ENCODE measurements at regions not wholly inside any gene's neighbourhood (a gene's known extent, or its start where the extent isn't known, plus 50 kb on each side); places are given as distances from the start of the nearest gene placed in this dataset.

- Histone ChIP-seq H3K36me3 (ENCODE audit: insufficient read depth, low read length) (no peaks in the 10 kb centered on the region), H3K27ac (ENCODE audit: low read length) (no peak overlapping the region), H4K20me1 (ENCODE audit: insufficient read depth) (no peaks in the 10 kb centered on the region), H3K4me3 (ENCODE audit: low read length) (no peak overlapping the region), H3F3A (ENCODE audit: insufficient read depth, low read length, poor library complexity, severe bottlenecking) (no peaks in the 10 kb centered on the region), H3K9me3 (ENCODE audit: low read length) (no peaks in the 10 kb centered on the region), H3K27me3 (ENCODE audit: insufficient read depth, low read depth, low read length) (no peaks in the 10 kb centered on the region), H2AFZ (ENCODE audit: low read depth, low read length) (no peak overlapping the region), H3K9me2 (ENCODE audit: insufficient read depth, low read length) (no peaks in the 10 kb centered on the region), H3K4me2 (ENCODE audit: low read length) (no peak overlapping the region), H3K79me2 (replicated peaks; ENCODE audit: insufficient read depth, low read length) (no peaks in the 10 kb centered on the region), H3K9ac (ENCODE audit: low read length) (no peak overlapping the region)
- TF ChIP-seq TAF1 (IDR thresholded peaks at IDR 0.05; ENCODE audit: low read depth) (no peak), EP300 (conservative IDR thresholded peaks at IDR 0.05; ENCODE audit: poor library complexity, severe bottlenecking) (no peak), RAD21 (conservative IDR thresholded peaks at IDR 0.05) (no peak), EZH2 (IDR thresholded peaks at IDR 0.05; ENCODE audit: borderline replicate concordance, insufficient read depth, low read length, poor library complexity, severe bottlenecking) (no peak), MXI1 (conservative IDR thresholded peaks at IDR 0.05; ENCODE audit: poor library complexity, severe bottlenecking) (no peak), REST (IDR thresholded peaks at IDR 0.05; ENCODE audit: borderline replicate concordance) (no peak)
Measured at GRCh38 chr11:115627666-115628460, 123.6 kb upstream of the CADM1 start.

GRCh38 chr11:115627071-115627470 lies 122.9 kb upstream of the CADM1 start:
- Histone ChIP-seq H3K4me2 (ENCODE audit: low read length) (no peak overlapping the region), H2AFZ (ENCODE audit: low read depth, low read length) (no peak overlapping the region), H3K9ac (ENCODE audit: low read length) (no peak overlapping the region), H3K79me2 (replicated peaks; ENCODE audit: insufficient read depth, low read length) (no peaks in the 10 kb centered on the region), H3K36me3 (ENCODE audit: insufficient read depth, low read length) (no peaks in the 10 kb centered on the region), H3K27me3 (ENCODE audit: insufficient read depth, low read depth, low read length) (no peaks in the 10 kb centered on the region), H3K4me3 (ENCODE audit: low read length) (no peak overlapping the region), H3F3A (ENCODE audit: insufficient read depth, low read length, poor library complexity, severe bottlenecking) (no peaks in the 10 kb centered on the region), H3K9me3 (ENCODE audit: low read length) (no peaks in the 10 kb centered on the region), H3K27ac (ENCODE audit: low read length) (no peak overlapping the region), H3K9me2 (ENCODE audit: insufficient read depth, low read length) (no peaks in the 10 kb centered on the region), H4K20me1 (ENCODE audit: insufficient read depth) (no peaks in the 10 kb centered on the region)
- TF ChIP-seq TAF1 (IDR thresholded peaks at IDR 0.05; ENCODE audit: low read depth) (no peak), POLR2AphosphoS5 (IDR thresholded peaks at IDR 0.05) (no peak), RAD21 (conservative IDR thresholded peaks at IDR 0.05) (no peak), CTCF (IDR thresholded peaks at IDR 0.05; ENCODE audit: poor library complexity, severe bottlenecking) (no peak), SMC3 (conservative IDR thresholded peaks at IDR 0.05; ENCODE audit: poor library complexity) (no peak), MXI1 (conservative IDR thresholded peaks at IDR 0.05; ENCODE audit: poor library complexity, severe bottlenecking) (no peak), EP300 (conservative IDR thresholded peaks at IDR 0.05; ENCODE audit: poor library complexity, severe bottlenecking) (no peak), REST (IDR thresholded peaks at IDR 0.05; ENCODE audit: borderline replicate concordance) (no peak), EZH2 (IDR thresholded peaks at IDR 0.05; ENCODE audit: borderline replicate concordance, insufficient read depth, low read length, poor library complexity, severe bottlenecking) (no peak)

All from neural cell (in vitro differentiated cells).